ENCODE measurements at regions not wholly inside any gene's neighbourhood (a gene's known extent, or its start where the extent isn't known, plus 50 kb on each side); places are given as distances from the start of the nearest gene placed in this dataset.

DNA sequence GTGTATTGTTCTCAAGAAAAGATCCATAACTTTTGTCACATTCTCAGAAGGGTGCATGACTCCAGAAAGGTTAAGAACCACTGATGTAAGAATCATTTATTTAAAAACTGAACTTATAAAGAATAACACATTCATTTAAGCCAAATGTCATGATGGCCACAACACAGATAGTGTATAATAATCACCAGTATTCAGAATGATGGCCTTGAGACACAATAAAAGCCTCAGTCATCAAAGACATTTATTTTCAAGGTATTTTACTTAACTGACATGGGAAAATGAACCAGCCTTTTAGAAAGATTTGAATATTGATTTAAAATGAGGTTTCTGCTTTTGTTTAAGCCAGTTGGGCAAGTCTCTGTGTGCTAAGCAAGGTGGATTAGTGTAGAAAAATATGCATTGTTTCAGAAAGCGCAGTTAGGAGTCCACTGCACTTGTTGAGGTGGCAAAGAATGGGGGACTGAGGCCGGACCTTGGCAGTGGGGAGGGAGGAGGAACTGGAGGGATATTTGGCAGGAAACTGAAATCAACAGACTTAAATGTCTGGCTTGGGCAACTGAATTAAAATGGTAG is 371.9 kb upstream of the ESRRG start:
- intact Hi-C loops (cut with micrococcal nuclease), result no loop called here

GRCh38 chr1:217091561-217091960 is 368.3 kb upstream of the ESRRG start:
- intact Hi-C loops (cut with micrococcal nuclease), result no loop called here

GRCh38 chr1:217090060-217090911 is 367.1 kb upstream of the ESRRG start:
- intact Hi-C loops (cut with micrococcal nuclease), result no loop called here

GRCh38 chr1:217089361-217090014 is 366.3 kb upstream of the ESRRG start:
- intact Hi-C loops (cut with micrococcal nuclease), result no loop called here

DNA sequence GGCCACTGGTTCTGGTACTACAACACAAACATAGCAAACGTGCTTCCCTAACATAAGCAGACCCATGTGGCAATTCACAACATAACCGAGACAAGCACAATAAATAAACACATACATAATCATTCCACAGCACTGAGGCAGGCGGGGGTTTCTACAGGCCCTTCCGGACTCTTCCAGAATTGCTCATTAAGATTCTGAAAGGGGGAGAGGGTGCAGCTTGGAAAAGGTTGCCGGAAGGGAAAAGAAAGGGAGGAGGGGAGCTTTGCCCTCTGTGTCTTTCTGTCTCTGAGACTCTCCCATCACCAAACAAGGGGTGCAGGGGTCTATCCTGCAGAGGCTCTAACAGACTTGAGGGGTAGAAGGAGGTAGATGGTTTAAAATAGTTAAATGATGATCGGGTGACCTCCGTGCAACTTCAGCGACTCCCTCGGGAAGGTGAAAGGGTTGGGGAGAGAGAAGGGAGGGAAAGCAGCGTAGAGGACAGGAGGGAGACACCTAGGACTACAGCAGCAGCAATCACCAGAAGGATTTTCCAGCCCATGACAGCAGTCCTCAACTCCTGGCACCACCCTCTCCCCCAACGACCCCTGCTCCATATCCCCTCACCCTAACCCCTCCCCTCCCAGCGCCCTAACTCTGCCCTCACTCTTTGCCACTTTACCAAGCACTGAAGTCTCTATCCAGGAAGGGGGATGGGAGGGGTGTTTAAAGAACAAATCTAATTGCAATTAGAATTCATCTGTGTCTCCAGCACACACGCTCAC is 365.5 kb upstream of the ESRRG start:
- intact Hi-C loops (cut with micrococcal nuclease), result no loop called here

DNA sequence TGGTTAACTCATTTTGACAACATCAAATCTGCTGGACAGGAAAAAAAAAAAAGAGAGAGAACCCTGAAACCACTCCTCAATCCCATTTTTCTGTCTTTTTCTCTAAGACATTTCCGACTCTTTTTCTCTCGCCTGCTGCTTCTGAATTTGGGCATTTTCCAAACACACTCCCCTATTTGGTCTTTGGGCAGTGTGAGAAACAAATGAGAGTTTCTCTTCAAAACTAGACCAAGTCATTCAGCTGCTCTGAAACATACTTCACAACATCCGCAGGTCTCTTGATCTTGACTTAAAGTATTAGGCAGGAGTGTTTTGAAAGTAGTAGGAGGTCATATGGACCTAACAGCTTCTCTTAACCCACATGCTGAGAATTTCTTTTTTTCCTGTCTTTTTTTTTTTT is 364.8 kb upstream of the ESRRG start:
- intact Hi-C loops (cut with micrococcal nuclease), result no loop called here

- intact Hi-C loops (cut with micrococcal nuclease), result no loop called here
Measured at GRCh38 chr1:217079584-217079983, 356.4 kb upstream of the ESRRG start.

- intact Hi-C loops (cut with micrococcal nuclease), result no loop called here
Measured at GRCh38 chr1:217078959-217079358, 355.7 kb upstream of the ESRRG start.

DNA sequence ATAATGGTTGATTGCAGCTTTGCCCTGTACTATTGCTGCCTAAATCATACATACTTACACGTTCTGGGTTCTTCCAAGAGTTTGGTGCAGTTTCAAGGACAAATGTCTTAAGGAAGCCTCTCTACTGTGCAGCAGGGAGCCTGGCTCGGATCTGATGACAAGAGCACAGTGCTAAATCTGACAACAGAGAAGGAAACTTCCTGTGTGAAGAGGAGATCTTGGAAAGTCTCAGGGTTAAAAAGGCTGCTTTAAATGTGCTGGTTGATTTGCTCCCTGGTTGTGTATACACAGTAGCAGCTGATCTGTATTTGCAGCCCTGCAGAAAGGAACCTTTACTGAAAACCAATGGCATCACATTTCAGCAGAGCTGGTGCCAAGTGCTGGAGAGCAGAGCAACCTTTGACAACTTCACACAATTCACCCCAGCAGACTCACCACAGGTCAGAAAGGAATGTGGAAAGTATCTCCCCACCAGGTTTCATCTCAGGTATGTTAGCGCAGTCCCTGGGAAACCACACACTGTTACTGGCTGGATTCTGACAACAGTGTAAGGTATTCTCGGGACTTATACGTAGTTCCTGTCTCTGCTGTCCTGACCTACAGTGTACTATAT is 355.0 kb upstream of the ESRRG start:
- intact Hi-C loops (cut with micrococcal nuclease), result no loop called here

DNA sequence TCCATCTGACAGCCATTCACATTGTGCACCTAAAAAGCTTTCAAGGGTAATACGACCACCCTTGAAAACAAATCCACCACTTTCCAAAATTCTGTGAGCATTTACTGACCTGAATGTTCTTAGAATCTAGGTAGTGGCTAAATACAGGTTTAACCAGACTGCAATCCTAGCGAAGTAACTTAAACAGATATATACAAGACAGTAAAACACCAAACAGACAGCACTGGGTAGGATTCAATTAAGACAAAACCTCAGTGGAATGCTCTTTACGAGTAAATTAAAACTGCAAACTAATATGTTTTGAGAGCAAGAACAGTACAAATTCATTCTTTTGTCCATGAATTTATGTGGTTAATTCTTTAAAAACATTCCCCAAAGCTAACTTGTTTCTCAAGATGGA is 354.2 kb upstream of the ESRRG start:
- intact Hi-C loops (cut with micrococcal nuclease), result no loop called here

GRCh38 chr1:217076902-217077301 is 353.7 kb upstream of the ESRRG start:
- intact Hi-C loops (cut with micrococcal nuclease), result no loop called here

DNA sequence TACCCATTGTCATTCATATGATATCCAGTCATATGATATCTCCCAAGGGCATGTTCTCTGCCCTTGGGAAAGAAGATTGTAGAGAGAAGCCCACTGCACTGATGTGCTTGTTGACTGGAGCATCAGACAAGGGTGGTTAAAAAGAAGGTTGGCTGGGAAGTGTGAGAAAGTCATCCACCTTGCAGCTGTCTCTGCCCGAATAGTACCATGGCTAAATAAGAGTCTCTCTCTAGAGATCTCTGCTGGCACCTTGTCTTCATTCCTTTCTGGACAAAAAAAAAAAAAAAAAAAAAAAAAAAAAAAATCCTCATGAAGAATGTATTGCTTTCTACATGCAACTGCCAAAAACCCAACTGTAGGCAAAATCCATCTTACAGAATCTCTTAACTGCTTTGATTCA is 349.7 kb upstream of the ESRRG start:
- intact Hi-C loops (cut with micrococcal nuclease), result no loop called here

DNA sequence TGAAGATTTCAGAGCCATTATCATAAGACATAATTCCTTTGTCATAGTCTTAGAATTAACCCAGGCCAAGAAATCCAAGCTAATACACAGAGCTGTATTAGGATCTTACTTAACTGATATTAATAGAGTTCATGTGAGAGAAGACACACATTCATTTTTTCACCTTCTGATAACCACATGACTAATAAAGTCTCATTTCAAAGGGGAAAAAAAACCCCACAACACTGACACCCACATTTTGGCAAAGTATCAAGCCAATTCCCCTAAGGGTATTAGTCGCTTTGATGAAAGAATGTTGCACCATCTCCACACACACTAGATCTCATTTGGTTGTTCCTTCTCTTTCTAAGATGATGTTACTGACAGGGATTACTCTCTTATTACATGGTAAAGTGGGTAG is 344.4 kb upstream of the ESRRG start:
- intact Hi-C loops (cut with micrococcal nuclease), result no loop called here

DNA sequence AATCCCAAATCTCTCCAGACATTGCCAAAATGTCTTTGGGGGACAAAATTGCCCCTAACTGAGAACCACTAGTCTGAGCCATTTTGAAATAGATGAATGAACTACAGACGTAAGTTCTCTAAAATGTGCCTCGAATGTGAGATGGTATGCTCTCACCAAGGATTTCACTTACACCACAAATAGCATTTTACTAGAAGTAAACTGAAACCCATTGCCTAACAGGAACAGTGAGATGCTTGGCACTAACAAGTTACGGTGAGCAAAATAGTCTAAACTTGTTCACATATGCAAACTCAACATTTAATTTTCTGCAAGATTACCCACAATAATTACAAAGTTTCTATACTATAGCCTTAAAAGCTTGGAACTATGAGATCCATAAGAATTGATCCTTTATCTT is 343.6 kb upstream of the ESRRG start:
- intact Hi-C loops (cut with micrococcal nuclease), result no loop called here

DNA sequence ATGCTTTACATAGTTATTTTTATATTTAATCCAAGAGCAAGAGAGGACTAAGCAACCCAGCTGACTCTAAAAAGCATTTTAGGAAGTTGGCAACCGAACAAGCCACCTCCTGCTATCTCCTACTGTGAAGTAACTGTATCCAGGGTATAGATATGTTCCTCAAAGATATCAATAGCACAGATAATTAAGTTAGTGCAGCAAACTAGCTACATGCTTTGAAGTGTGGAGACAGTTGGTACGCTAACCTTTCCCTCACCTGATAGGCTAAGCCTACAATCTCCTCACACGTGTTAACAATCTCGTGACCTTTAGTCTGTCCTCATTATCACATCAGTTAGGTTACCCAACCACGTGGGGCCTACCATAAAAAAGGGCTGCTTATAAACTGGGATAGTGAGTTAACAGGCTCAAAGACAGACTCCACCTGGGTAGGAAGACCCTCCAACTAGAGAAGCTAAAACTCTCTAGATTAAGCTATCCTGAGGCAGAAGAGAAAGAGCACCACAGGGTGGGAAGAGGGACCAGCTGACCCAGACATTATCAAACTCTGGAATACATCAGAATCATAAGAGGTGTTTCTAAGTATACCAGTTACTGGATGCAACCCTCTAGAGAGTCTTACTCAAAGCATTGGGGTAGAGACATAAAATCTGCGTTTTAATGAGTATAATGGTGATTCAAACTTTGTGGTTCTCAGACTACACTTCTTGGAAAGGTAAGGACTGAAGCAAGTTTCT is 340.1 kb upstream of the ESRRG start:
- intact Hi-C loops (cut with micrococcal nuclease), result no loop called here

DNA sequence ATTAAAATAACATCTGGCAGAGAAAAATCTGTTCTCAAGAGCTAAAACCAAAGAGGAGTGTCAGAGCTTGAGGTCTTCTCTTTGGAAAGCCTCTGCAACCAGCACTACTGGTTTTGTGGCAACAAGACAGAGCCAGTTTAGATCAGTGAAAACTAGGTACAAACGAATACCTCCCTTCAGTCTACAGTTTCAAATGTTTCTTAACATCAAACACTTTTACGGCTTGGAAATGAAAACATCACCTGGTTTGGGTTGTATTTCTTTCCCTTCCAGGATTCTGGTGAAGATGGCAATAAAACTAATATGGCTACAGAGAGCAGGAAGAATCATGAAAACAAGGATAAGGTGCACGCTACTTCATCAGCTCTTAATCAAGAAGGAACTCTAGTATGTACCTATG is 339.4 kb upstream of the ESRRG start:
- intact Hi-C loops (cut with micrococcal nuclease), result no loop called here

- intact Hi-C loops (cut with micrococcal nuclease), result no loop called here
Measured at GRCh38 chr1:217059401-217059800, 336.2 kb upstream of the ESRRG start.

DNA sequence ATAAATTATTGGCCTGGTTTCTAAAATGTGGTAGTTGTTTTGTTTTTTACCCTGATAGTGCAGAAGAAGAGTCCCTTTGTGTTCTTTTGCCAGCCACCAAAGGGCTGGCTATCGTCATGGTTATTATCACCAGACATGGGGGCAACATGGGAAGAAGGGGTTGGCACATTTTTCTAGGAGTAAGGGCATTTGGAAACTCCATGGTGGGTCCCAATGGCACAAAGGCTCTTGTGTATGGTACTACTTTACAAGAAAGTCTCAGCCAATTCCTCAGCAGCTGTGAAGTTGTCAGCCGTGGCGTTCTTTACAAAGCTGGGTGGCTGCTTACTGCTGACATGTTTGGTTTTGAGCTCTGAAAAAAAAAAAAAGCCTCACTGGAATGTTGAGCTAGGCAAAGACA is 330.4 kb upstream of the ESRRG start:
- intact Hi-C loops (cut with micrococcal nuclease), result no loop called here

- intact Hi-C loops (cut with micrococcal nuclease), result no loop called here
Measured at GRCh38 chr1:217052626-217053025, 329.4 kb upstream of the ESRRG start.

DNA sequence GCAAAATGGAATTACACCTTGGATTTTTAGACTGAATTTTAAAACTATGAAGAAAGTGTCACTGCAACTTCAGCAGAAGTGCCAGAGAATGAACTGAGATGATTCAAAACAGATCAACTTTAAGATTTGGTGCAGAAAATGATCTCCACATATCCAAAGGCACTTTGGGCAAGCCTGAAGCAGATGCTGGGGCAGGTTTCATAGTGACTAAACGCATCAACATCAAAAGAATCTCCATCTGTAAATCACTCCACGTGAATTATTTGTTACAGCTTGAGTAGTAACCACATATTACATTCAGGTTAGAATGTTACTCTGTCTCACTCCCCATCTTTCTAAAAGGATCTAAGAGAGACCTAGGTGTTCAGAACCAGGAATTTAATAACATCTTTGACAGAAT is 329.0 kb upstream of the ESRRG start:
- intact Hi-C loops (cut with micrococcal nuclease), result no loop called here

DNA sequence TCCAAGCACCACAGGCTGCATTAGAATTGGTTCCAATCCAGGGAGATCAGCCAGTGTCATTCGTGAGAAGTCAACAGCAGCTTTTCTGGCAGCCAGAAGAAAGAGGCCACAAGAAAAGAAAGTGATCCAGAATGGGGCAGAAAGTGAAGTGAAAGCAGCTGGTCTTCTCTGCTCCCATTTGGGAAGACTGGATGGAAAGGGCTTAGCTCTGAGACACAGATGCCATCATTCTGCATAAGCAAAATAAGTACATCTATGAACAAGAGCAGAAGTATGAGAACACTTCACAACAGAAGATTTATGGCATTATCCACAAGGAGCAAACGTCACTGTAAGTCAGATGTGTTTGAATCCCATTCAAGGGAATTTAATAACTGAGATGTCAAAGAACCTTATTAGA is 326.5 kb upstream of the ESRRG start:
- intact Hi-C loops (cut with micrococcal nuclease), result no loop called here

Data from T-helper 1 cell treated with Interleukin-12 subunit alpha and Interleukin-12 subunit beta and Interleukin-4 antibody, amounts not matched to agents 30 ng/mL and 1 ng/mL, for 36 hours (primary cell).